ENCODE measurements at regions not wholly inside any gene's neighbourhood (a gene's known extent, or its start where the extent isn't known, plus 50 kb on each side); places are given as distances from the start of the nearest gene placed in this dataset.

- DNase-seq: no peak
- Mint-ChIP-seq H3K27me3 (no peaks in the 10 kb centered on the region), H3K27ac (no peak overlapping the region), H3K36me3 (ENCODE audit: low read depth) (no peaks in the 10 kb centered on the region), H3K9me3 (peaks cover 6% of the 10 kb centered on the region), H3K4me3 (no peak overlapping the region), H3K4me1 (no peaks in the 10 kb centered on the region)
- CTCF ChIA-PET: no interaction called here
- POLR2A ChIA-PET: no interaction called here
- TF ChIP-seq CTCF (IDR thresholded peaks at IDR 0.05): no peak
- ATAC-seq (ENCODE audit: low read depth): no peak
- intact Hi-C loops (cut with micrococcal nuclease): no loop called here
Observed at GRCh38 chr3:74167926-74168325, 446.5 kb downstream of the CNTN3 start.

GRCh38 chr3:74165211-74165610, 449.2 kb downstream of the CNTN3 start:
- no peak overlapping the region for H3K4me3 Mint-ChIP-seq
- no peaks in the 10 kb centered on the region for H3K36me3 Mint-ChIP-seq (ENCODE audit: low read depth)
- TF ChIP-seq CTCF (IDR thresholded peaks at IDR 0.05): no peak
- ChIA-PET CTCF (no interaction called here), POLR2A (no interaction called here)
- H3K4me1 Mint-ChIP-seq: no peaks in the 10 kb centered on the region
- no peak overlapping the region for H3K27ac Mint-ChIP-seq
- intact Hi-C loops (cut with micrococcal nuclease): no loop called here
- H3K27me3 Mint-ChIP-seq: no peaks in the 10 kb centered on the region
- DNase-seq (no peak), ATAC-seq (ENCODE audit: low read depth) (no peak)
- H3K9me3 Mint-ChIP-seq: peaks cover 18% of the 10 kb centered on the region

GRCh38 chr3:74149466-74149865, 465.0 kb downstream of the CNTN3 start:
- H3K4me3 Mint-ChIP-seq: no peak overlapping the region

GRCh38 chr3:74145277-74145676, 469.2 kb downstream of the CNTN3 start:
- ATAC-seq (ENCODE audit: low read depth) (no peak), DNase-seq (no peak)
- peaks cover 3% of the 10 kb centered on the region for H3K9me3 Mint-ChIP-seq
- ChIA-PET CTCF (no interaction called here), POLR2A (no interaction called here)
- H3K36me3 Mint-ChIP-seq (ENCODE audit: low read depth): no peaks in the 10 kb centered on the region
- H3K4me1 Mint-ChIP-seq: no peaks in the 10 kb centered on the region
- H3K27ac Mint-ChIP-seq: no peak overlapping the region
- no peaks in the 10 kb centered on the region for H3K27me3 Mint-ChIP-seq
- no peak for TF ChIP-seq CTCF (IDR thresholded peaks at IDR 0.05)
- H3K4me3 Mint-ChIP-seq: no peak overlapping the region
- intact Hi-C loops (cut with micrococcal nuclease): no loop called here

More at GRCh38 chr3:74149466-74149865, 465.0 kb downstream of the CNTN3 start:
- no peak for ATAC-seq (ENCODE audit: low read depth)
- H3K27me3 Mint-ChIP-seq: no peaks in the 10 kb centered on the region
- no peak for TF ChIP-seq CTCF (IDR thresholded peaks at IDR 0.05)
- ChIA-PET POLR2A (no interaction called here), CTCF (no interaction called here)
- H3K36me3 Mint-ChIP-seq (ENCODE audit: low read depth): no peaks in the 10 kb centered on the region
- H3K27ac Mint-ChIP-seq: no peak overlapping the region
- H3K9me3 Mint-ChIP-seq: peaks cover 13% of the 10 kb centered on the region
- no peak for DNase-seq
- no peaks in the 10 kb centered on the region for H3K4me1 Mint-ChIP-seq
- intact Hi-C loops (cut with micrococcal nuclease): no loop called here

- DNase-seq: no peak
- Mint-ChIP-seq H3K27me3 (no peaks in the 10 kb centered on the region), H3K36me3 (ENCODE audit: low read depth) (no peaks in the 10 kb centered on the region), H3K4me3 (no peak overlapping the region), H3K27ac (no peak overlapping the region), H3K4me1 (no peaks in the 10 kb centered on the region), H3K9me3 (peaks cover 3% of the 10 kb centered on the region)
- no peak for TF ChIP-seq CTCF (IDR thresholded peaks at IDR 0.05)
- ATAC-seq (ENCODE audit: low read depth): no peak
- CTCF ChIA-PET: no interaction called here
- intact Hi-C loops (cut with micrococcal nuclease): no loop called here
- POLR2A ChIA-PET: no interaction called here
Observed at GRCh38 chr3:74139648-74140047, 474.8 kb downstream of the CNTN3 start.

Data from activated B cell treated with CpG ODN at 0.5 μM for 24 hours (primary cell).